HG03095 (cell line): ENCODE measurements at regions not wholly inside any gene's neighbourhood (a gene's known extent, or its start where the extent isn't known, plus 50 kb on each side); places are given as distances from the start of the nearest gene placed in this dataset.
A peak's percentile ranks its signal among the peaks of the same experiment; 100 is the strongest.

Experiments
- ATAC-seq: cut with Tn5 transposase; IDR thresholded peaks from one replicate; pipeline ENCODE4 v1.9.1; 2021; ENCODE audit warnings: moderate library complexity; ENCODE audit not compliant: unreplicated experiment

GRCh38 chr4:177041356-177041755 lies 248.6 kb upstream of the VEGFC start:
- ATAC-seq: no peak

GRCh38 chr4:177047070-177047850 lies 254.5 kb upstream of the VEGFC start:
- ATAC-seq: peak; percentile 84

- no peak for ATAC-seq
Measured at GRCh38 chr4:177047851-177048174, 255.1 kb upstream of the VEGFC start.

GRCh38 chr4:177051473-177052060 lies 258.1 kb upstream of the NEIL3 start:
- peak; percentile 76 for ATAC-seq

- no peak for ATAC-seq
Measured at GRCh38 chr4:177052211-177052934, 257.3 kb upstream of the NEIL3 start.

GRCh38 chr4:177057186-177057585 lies 252.5 kb upstream of the NEIL3 start:
- no peak for ATAC-seq

- ATAC-seq: no peak
Measured at GRCh38 chr4:177064116-177064515, 245.6 kb upstream of the NEIL3 start.

- ATAC-seq: no peak
Measured at GRCh38 chr4:177064729-177065394, 244.8 kb upstream of the NEIL3 start.

GRCh38 chr4:177066746-177067145 lies 242.9 kb upstream of the NEIL3 start:
- ATAC-seq: no peak

GRCh38 chr4:177070533-177071058 lies 239.1 kb upstream of the NEIL3 start:
- no peak for ATAC-seq

- no peak for ATAC-seq
Measured at GRCh38 chr4:177077095-177077971, 232.3 kb upstream of the NEIL3 start.

- no peak for ATAC-seq
Measured at GRCh38 chr4:177079327-177079726, 230.3 kb upstream of the NEIL3 start.

- no peak for ATAC-seq
Measured at GRCh38 chr4:177080388-177080787, 229.3 kb upstream of the NEIL3 start.

- no peak for ATAC-seq
Measured at GRCh38 chr4:177087060-177087459, 222.6 kb upstream of the NEIL3 start.

GRCh38 chr4:177087499-177087898 lies 222.2 kb upstream of the NEIL3 start:
- no peak for ATAC-seq

GRCh38 chr4:177091515-177091914 lies 218.2 kb upstream of the NEIL3 start:
- ATAC-seq: no peak

GRCh38 chr4:177092807-177093206 lies 216.9 kb upstream of the NEIL3 start:
- ATAC-seq: no peak

- ATAC-seq: no peak
Measured at GRCh38 chr4:177093964-177094363, 215.7 kb upstream of the NEIL3 start.

GRCh38 chr4:177097291-177097690 lies 212.4 kb upstream of the NEIL3 start:
- no peak for ATAC-seq

- no peak for ATAC-seq
Measured at GRCh38 chr4:177099211-177099610, 210.5 kb upstream of the NEIL3 start.
